Panc1 (cell line): ENCODE measurements at regions not wholly inside any gene's neighbourhood (a gene's known extent, or its start where the extent isn't known, plus 50 kb on each side); places are given as distances from the start of the nearest gene placed in this dataset.

Source experiments
- ATAC-seq: fragments of 200-7000 bp; cut with Tn5 transposase; 2 replicates; pipeline ENCODE4 v1.9.1; 2020; ENCODE audit warnings: mild to moderate bottlenecking, moderate library complexity
- BruUV-seq: library from RNA; stranded (reverse); fragments of 400-500 nt; replicated peaks from 2 replicates; lab custom pipeline; 2021; lab: Mats Ljungman, UMichigan
- CTCF ChIA-PET: fragments of 300-600 bp; sonication (Branson Sonifier 250); formaldehyde crosslinking; loops from one replicate; lab custom pipeline; 2022; ENCODE audit warnings: antibody characterized with exemption; lab: Charles Lee
- POLR2A ChIA-PET: fragments of 300-600 bp; sonication (Branson Sonifier 250); formaldehyde crosslinking; loops from one replicate; lab custom pipeline; 2022; ENCODE audit warnings: antibody characterized with exemption; lab: Charles Lee
- DNase-seq: peaks from one replicate; pipeline ENCODE4 v3.0.0-alpha.2; 2010; ENCODE audit warnings: low read depth, low spot score
- H3K27ac ChIP-seq: 2 replicates; pipeline ENCODE4 v1.5.1; 2011; ENCODE audit warnings: mild to moderate bottlenecking, low read length, inconsistent platforms
- H3K27me3 ChIP-seq: fragments of 200-500 bp; sonication (Bioruptor generic); 2 replicates; pipeline ENCODE4 v1.6.0; 2014; ENCODE audit warnings: low read length, inconsistent platforms; ENCODE audit not compliant: control insufficient read depth, insufficient read depth
- H3K36me3 ChIP-seq: fragments of 200-500 bp; sonication (Bioruptor generic); 2 replicates; pipeline ENCODE4 v1.5.1; 2014; ENCODE audit warnings: inconsistent platforms, mild to moderate bottlenecking, low read length, moderate library complexity; ENCODE audit not compliant: control insufficient read depth, insufficient read depth
- H3K4me1 ChIP-seq: 2 replicates; pipeline ENCODE4 v1.5.1; 2011; ENCODE audit warnings: inconsistent platforms, mild to moderate bottlenecking, low read length, moderate library complexity; ENCODE audit not compliant: control insufficient read depth, insufficient read depth
- H3K4me3 ChIP-seq, 2 experiments: 2 replicates each; pipeline ENCODE4 v1.5.1; 2011 to 2012; ENCODE audit warnings: low read depth in 2 of 2, low read length in 2 of 2, mild to moderate bottlenecking in 2 of 2, inconsistent platforms in 1 of 2, moderate library complexity in 1 of 2
- H3K9me3 ChIP-seq: fragments of 200-500 bp; sonication (Bioruptor generic); 2 replicates; pipeline ENCODE4 v1.5.1; 2014; ENCODE audit warnings: low read depth, mild to moderate bottlenecking, inconsistent platforms, low read length, moderate library complexity; ENCODE audit not compliant: control insufficient read depth, insufficient read depth
- CTCF ChIP-seq: fragments of 450-650 bp; IDR thresholded peaks from 2 replicates; pipeline ENCODE4 v1.5.1; 2017; ENCODE audit warnings: mild to moderate bottlenecking
- POLR2AphosphoS5 ChIP-seq: IDR thresholded peaks from 2 replicates; pipeline ENCODE4 v1.6.1; 2012; ENCODE audit warnings: mild to moderate bottlenecking, low read depth, low read length, moderate library complexity
- SIN3A ChIP-seq: IDR thresholded peaks from 2 replicates; pipeline ENCODE4 v1.6.1; 2012; ENCODE audit warnings: low read depth, mild to moderate bottlenecking, low read length, moderate library complexity, borderline replicate concordance; ENCODE audit not compliant: insufficient read depth
- TCF7L2 ChIP-seq: IDR thresholded peaks from 2 replicates; pipeline ENCODE4 v1.6.1; 2011; ENCODE audit warnings: mild to moderate bottlenecking, low read depth, low read length, inconsistent platforms
- in situ Hi-C: cut with HindIII; loops from 2 replicates; pipeline ENCODE4 v1.10.0; 2016; ENCODE audit warnings: low sequenced_read_pairs, low pct_unique_long_range_greater_than_20kb
- intact Hi-C: fragments of 100-400 bp; cut with micrococcal nuclease; formaldehyde crosslinking; loops from one replicate; pipeline ENCODE4 v1.10.0; 2022; ENCODE audit not compliant: unreplicated experiment
- TF ChIP-seq, protein P1 (sequence below), 2 experiments: IDR thresholded peaks; 2 replicates each; pipeline ENCODE4 v1.6.1; 2011 to 2012; ENCODE audit warnings: low read depth in 2 of 2, control low read depth in 1 of 2, low read length in 1 of 2, mild to moderate bottlenecking in 1 of 2, moderate library complexity in 1 of 2; ENCODE audit not compliant: insufficient read depth in 1 of 2

- ChIA-PET POLR2A (no interaction called here), CTCF (no interaction called here)
- no TSS peak for BruUV-seq
- in situ Hi-C loops (no loop called here), intact Hi-C loops (loop anchor here (1.0 kb wide), 1 partner anchor 23 kb away; no protein-coding TSS in a partner anchor)
- TF ChIP-seq CTCF (no peak), TCF7L2 (no peak), SIN3A (no peak), POLR2AphosphoS5 (no peak)
- TF ChIP-seq, protein P1, sequence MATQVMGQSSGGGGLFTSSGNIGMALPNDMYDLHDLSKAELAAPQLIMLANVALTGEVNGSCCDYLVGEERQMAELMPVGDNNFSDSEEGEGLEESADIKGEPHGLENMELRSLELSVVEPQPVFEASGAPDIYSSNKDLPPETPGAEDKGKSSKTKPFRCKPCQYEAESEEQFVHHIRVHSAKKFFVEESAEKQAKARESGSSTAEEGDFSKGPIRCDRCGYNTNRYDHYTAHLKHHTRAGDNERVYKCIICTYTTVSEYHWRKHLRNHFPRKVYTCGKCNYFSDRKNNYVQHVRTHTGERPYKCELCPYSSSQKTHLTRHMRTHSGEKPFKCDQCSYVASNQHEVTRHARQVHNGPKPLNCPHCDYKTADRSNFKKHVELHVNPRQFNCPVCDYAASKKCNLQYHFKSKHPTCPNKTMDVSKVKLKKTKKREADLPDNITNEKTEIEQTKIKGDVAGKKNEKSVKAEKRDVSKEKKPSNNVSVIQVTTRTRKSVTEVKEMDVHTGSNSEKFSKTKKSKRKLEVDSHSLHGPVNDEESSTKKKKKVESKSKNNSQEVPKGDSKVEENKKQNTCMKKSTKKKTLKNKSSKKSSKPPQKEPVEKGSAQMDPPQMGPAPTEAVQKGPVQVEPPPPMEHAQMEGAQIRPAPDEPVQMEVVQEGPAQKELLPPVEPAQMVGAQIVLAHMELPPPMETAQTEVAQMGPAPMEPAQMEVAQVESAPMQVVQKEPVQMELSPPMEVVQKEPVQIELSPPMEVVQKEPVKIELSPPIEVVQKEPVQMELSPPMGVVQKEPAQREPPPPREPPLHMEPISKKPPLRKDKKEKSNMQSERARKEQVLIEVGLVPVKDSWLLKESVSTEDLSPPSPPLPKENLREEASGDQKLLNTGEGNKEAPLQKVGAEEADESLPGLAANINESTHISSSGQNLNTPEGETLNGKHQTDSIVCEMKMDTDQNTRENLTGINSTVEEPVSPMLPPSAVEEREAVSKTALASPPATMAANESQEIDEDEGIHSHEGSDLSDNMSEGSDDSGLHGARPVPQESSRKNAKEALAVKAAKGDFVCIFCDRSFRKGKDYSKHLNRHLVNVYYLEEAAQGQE (IDR thresholded peaks at IDR 0.05; ENCODE audit: insufficient read depth in 1 of 2, low read depth in 2 of 2, low read length in 1 of 2) = no peak
- DNase-seq (no peak), ATAC-seq (no peak)
- Histone ChIP-seq H3K4me3 (no peak overlapping the region), H3K27ac (no peak overlapping the region), H3K4me1 (no peaks in the 10 kb centered on the region; the same call in 1 of the 2 replicates), H3K9me3 (no peaks in the 10 kb centered on the region), H3K27me3 (peaks cover 3% of the 10 kb centered on the region; the same call in 1 of the 2 replicates), H3K36me3 (no peaks in the 10 kb centered on the region)
Observed at GRCh38 chr2:8452979-8453903, 228.6 kb upstream of the ID2 start.

DNA sequence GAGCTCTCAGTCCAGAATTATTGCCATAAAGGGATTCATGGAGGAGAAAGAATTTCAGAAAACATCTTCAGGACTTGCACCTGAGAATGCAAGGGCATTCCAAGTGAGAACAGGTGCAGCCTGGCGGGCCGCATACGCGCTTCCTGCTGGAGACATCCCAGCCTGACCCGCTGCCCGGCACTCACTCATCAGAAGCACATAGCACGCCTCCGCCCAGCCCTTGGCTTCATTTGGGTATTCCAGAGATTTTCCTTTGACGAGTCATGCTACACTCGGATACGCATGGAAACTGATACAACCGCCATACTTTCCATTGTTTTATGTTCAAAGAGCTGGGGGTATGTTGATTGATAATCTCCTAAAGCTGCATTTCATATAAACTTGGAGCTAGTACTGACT, 228.0 kb upstream of the ID2 start:
- intact Hi-C loops (loop anchor here (1.0 kb wide), 1 partner anchor 24 kb away; no protein-coding TSS in a partner anchor), in situ Hi-C loops (no loop called here)
- Histone ChIP-seq H3K27me3 (peaks cover 7% of the 10 kb centered on the region; the same call in 1 of the 2 replicates), H3K9me3 (no peaks in the 10 kb centered on the region), H3K36me3 (no peaks in the 10 kb centered on the region), H3K4me1 (no peaks in the 10 kb centered on the region), H3K4me3 (no peak overlapping the region), H3K27ac (no peak overlapping the region)
- CTCF ChIA-PET = no interaction called here
- no peak for ATAC-seq
- DNase-seq = no peak
- POLR2A ChIA-PET = no interaction called here
- no peak for TF ChIP-seq SIN3A
- TF ChIP-seq, protein P1 (IDR thresholded peaks at IDR 0.05; ENCODE audit: insufficient read depth in 1 of 2, low read depth in 2 of 2, low read length in 1 of 2) = no peak
- no peak for TF ChIP-seq CTCF
- TF ChIP-seq TCF7L2 = no peak
- no peak for TF ChIP-seq POLR2AphosphoS5
- BruUV-seq = no TSS peak
